SK-N-SH treated with all-trans-retinoic acid at 6 μM for 48 hours (cell line): ENCODE measurements at regions not wholly inside any gene's neighbourhood (a gene's known extent, or its start where the extent isn't known, plus 50 kb on each side); places are given as distances from the start of the nearest gene placed in this dataset.

Experiments
- ARNTL ChIP-seq: fragments of 450-650 bp; formaldehyde crosslinking; IDR thresholded peaks from 2 replicates; pipeline ENCODE4 v1.5.0; 2020; ENCODE audit warnings: low read depth, mild to moderate bottlenecking, moderate library complexity, borderline replicate concordance
- GLIS3 ChIP-seq: fragments of 250-450 bp; sonication (Bioruptor Pico); IDR thresholded peaks from 2 replicates; pipeline ENCODE4 v1.5.0; 2020; ENCODE audit warnings: mild to moderate bottlenecking, moderate library complexity
- ISL1 ChIP-seq: fragments of 250-450 bp; sonication (Bioruptor Pico); IDR thresholded peaks from 2 replicates; pipeline ENCODE4 v2.1.2; 2022; ENCODE audit warnings: mild to moderate bottlenecking, moderate library complexity
- OSR1 ChIP-seq: fragments of 250-450 bp; sonication (Bioruptor Pico); IDR thresholded peaks from 2 replicates; pipeline ENCODE4 v1.8.0; 2022; ENCODE audit warnings: moderate library complexity, mild to moderate bottlenecking, inconsistent platforms
- RARB ChIP-seq: fragments of 250-450 bp; sonication (Bioruptor Pico); IDR thresholded peaks from 2 replicates; pipeline ENCODE4 v1.8.0; 2021; ENCODE audit warnings: mild to moderate bottlenecking, moderate library complexity
- ZC3H10 ChIP-seq: fragments of 250-450 bp; sonication (Bioruptor Pico); IDR thresholded peaks from 2 replicates; pipeline ENCODE4 v1.5.1; 2021; ENCODE audit warnings: mild to moderate bottlenecking, moderate library complexity
- ZFP30 ChIP-seq: fragments of 450-650 bp; formaldehyde crosslinking; IDR thresholded peaks from 2 replicates; pipeline ENCODE4 v1.5.0; 2022; ENCODE audit warnings: mild to moderate bottlenecking, moderate library complexity
- ZNF565 ChIP-seq: fragments of 450-650 bp; formaldehyde crosslinking; conservative IDR thresholded peaks from 2 replicates; pipeline ENCODE4 v1.5.0; 2020; ENCODE audit warnings: low read depth, mild to moderate bottlenecking, moderate library complexity
- ZNF8 ChIP-seq: fragments of 450-650 bp; formaldehyde crosslinking; IDR thresholded peaks from 2 replicates; pipeline ENCODE4 v1.5.0; 2020; ENCODE audit warnings: mild to moderate bottlenecking, moderate library complexity
- TF ChIP-seq, protein P1 (sequence below): fragments of 250-450 bp; sonication (Bioruptor Pico); IDR thresholded peaks from 2 replicates; pipeline ENCODE4 v1.5.1; 2020; ENCODE audit warnings: low read depth, mild to moderate bottlenecking, moderate library complexity
- TF ChIP-seq, protein P2 (sequence below): fragments of 250-450 bp; sonication (Bioruptor Pico); IDR thresholded peaks from 2 replicates; pipeline ENCODE4 v1.5.1; 2021; ENCODE audit warnings: mild to moderate bottlenecking, moderate library complexity
- TF ChIP-seq, protein P3 (sequence below): fragments of 250-450 bp; sonication (Bioruptor Pico); IDR thresholded peaks from 2 replicates; pipeline ENCODE4 v1.8.0; 2020; ENCODE audit warnings: mild to moderate bottlenecking, moderate library complexity, borderline replicate concordance

DNA sequence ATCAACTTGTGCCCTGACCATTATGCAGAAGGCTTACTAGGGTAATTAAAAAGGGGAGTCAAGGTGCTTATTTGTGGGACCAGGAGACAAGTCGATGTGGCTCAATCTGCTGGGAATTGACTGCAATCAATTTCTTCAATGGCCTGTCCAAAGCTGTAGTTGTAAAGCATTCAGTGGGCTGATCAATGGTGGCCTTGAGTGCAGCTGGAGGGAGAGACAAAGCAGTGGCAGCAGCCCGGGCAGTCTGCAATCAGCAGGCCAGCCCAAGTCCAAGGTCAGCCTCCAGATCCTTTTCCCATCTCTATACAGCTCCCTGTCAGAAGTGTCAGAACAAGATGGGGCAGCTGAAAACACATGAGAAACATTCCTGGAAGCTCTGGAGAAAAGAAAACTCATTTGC, 51.0 kb upstream of the BRINP1 start:
- TF ChIP-seq ZFP30 (CRISPR knock-in tag), result no peak
- TF ChIP-seq OSR1 (CRISPR knock-in tag), result no peak
- TF ChIP-seq RARB (CRISPR knock-in tag), result no peak
- TF ChIP-seq ZNF565 (CRISPR knock-in tag), result no peak
- TF ChIP-seq, protein P1, sequence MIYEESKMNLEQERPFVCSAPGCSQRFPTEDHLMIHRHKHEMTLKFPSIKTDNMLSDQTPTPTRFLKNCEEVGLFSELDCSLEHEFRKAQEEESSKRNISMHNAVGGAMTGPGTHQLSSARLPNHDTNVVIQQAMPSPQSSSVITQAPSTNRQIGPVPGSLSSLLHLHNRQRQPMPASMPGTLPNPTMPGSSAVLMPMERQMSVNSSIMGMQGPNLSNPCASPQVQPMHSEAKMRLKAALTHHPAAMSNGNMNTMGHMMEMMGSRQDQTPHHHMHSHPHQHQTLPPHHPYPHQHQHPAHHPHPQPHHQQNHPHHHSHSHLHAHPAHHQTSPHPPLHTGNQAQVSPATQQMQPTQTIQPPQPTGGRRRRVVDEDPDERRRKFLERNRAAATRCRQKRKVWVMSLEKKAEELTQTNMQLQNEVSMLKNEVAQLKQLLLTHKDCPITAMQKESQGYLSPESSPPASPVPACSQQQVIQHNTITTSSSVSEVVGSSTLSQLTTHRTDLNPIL, result no peak
- TF ChIP-seq GLIS3 (CRISPR knock-in tag), result no peak
- no peak for TF ChIP-seq ZC3H10 (CRISPR knock-in tag)
- TF ChIP-seq, protein P2, sequence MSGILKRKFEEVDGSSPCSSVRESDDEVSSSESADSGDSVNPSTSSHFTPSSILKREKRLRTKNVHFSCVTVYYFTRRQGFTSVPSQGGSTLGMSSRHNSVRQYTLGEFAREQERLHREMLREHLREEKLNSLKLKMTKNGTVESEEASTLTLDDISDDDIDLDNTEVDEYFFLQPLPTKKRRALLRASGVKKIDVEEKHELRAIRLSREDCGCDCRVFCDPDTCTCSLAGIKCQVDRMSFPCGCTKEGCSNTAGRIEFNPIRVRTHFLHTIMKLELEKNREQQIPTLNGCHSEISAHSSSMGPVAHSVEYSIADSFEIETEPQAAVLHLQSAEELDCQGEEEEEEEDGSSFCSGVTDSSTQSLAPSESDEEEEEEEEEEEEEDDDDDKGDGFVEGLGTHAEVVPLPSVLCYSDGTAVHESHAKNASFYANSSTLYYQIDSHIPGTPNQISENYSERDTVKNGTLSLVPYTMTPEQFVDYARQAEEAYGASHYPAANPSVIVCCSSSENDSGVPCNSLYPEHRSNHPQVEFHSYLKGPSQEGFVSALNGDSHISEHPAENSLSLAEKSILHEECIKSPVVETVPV (CRISPR knock-in tag), result no peak
- no peak for TF ChIP-seq ZNF8 (CRISPR knock-in tag)
- TF ChIP-seq, protein P3, sequence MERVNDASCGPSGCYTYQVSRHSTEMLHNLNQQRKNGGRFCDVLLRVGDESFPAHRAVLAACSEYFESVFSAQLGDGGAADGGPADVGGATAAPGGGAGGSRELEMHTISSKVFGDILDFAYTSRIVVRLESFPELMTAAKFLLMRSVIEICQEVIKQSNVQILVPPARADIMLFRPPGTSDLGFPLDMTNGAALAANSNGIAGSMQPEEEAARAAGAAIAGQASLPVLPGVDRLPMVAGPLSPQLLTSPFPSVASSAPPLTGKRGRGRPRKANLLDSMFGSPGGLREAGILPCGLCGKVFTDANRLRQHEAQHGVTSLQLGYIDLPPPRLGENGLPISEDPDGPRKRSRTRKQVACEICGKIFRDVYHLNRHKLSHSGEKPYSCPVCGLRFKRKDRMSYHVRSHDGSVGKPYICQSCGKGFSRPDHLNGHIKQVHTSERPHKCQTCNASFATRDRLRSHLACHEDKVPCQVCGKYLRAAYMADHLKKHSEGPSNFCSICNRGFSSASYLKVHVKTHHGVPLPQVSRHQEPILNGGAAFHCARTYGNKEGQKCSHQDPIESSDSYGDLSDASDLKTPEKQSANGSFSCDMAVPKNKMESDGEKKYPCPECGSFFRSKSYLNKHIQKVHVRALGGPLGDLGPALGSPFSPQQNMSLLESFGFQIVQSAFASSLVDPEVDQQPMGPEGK (CRISPR knock-in tag), result no peak
- TF ChIP-seq ISL1 (CRISPR knock-in tag), result no peak
- TF ChIP-seq ARNTL (CRISPR knock-in tag), result no peak
